H1 (cell line): ENCODE measurements at regions not wholly inside any gene's neighbourhood (a gene's known extent, or its start where the extent isn't known, plus 50 kb on each side); places are given as distances from the start of the nearest gene placed in this dataset.

ENCODE experiments used
- CTCF ChIA-PET: fragments of 300-600 bp; sonication (Branson Sonifier 250); formaldehyde crosslinking; loops from one replicate; lab custom pipeline; 2021; ENCODE audit not compliant: partially characterized antibody; lab: Charles Lee
- POLR2A ChIA-PET: fragments of 300-600 bp; sonication (Branson Sonifier 250); formaldehyde crosslinking; loops from one replicate; lab custom pipeline; 2021; ENCODE audit warnings: inconsistent platforms; ENCODE audit not compliant: partially characterized antibody; lab: Charles Lee
- DNase-seq, 2 experiments: peaks; one replicate each; pipeline versions ENCODE4 v3.0.0 to v3.0.0-alpha.2; 2010 to 2022; ENCODE audit warnings: low spot score in 2 of 2, low read depth in 1 of 2, mixed read lengths in 1 of 2
- FAIRE-seq: peaks from 2 replicates; lab custom pipeline; 2011; peaks lifted over from hg19 to GRCh38; lab: Jason Lieb, UNC
- H2AFZ ChIP-seq: 2 replicates; pipeline ENCODE4 v1.8.1; 2012; ENCODE audit warnings: low read length, inconsistent platforms
- H2AK5ac ChIP-seq: 2 replicates; pipeline ENCODE4 v1.6.1; 2013; ENCODE audit warnings: low read depth, low read length
- H2BK120ac ChIP-seq: replicated peaks from 2 replicates; pipeline ENCODE3; 2013; ENCODE audit warnings: low read depth, low read length, inconsistent platforms
- H2BK12ac ChIP-seq: 2 replicates; pipeline ENCODE4 v1.6.1; 2013; ENCODE audit warnings: low read depth, low read length
- H2BK15ac ChIP-seq: 2 replicates; pipeline ENCODE4 v1.6.1; 2013; ENCODE audit warnings: low read length
- H2BK20ac ChIP-seq: 2 replicates; pipeline ENCODE4 v1.6.1; 2013; ENCODE audit warnings: low read length
- H2BK5ac ChIP-seq: 2 replicates; pipeline ENCODE4 v1.6.1; 2013; ENCODE audit warnings: low read depth, low read length
- H3K14ac ChIP-seq: 2 replicates; pipeline ENCODE4 v1.6.1; 2013; ENCODE audit warnings: inconsistent platforms; ENCODE audit not compliant: insufficient read length
- H3K18ac ChIP-seq: 2 replicates; pipeline ENCODE4 v1.6.1; 2013; ENCODE audit warnings: low read length; ENCODE audit errors: extremely low read depth
- H3K23ac ChIP-seq: 2 replicates; pipeline ENCODE4 v1.6.1; 2013; ENCODE audit warnings: inconsistent platforms; ENCODE audit not compliant: insufficient read length
- H3K23me2 ChIP-seq: 2 replicates; pipeline ENCODE4 v1.6.1; 2013; ENCODE audit warnings: low read depth, low read length
- H3K27ac ChIP-seq: 2 replicates; pipeline ENCODE4 v1.6.1; 2011; ENCODE audit warnings: low read depth, low read length, inconsistent platforms
- H3K27me3 ChIP-seq, 4 experiments: replicated peaks in 1 of 4; 1 replicate in 1 of 4; 2 replicates in 3 of 4; pipeline versions ENCODE4 v1.6.1 to v1.8.1; 2011 to 2013; ENCODE audit warnings: low read length in 3 of 4, mild to moderate bottlenecking in 3 of 4, inconsistent platforms in 2 of 4, mixed read lengths in 2 of 4, moderate library complexity in 1 of 4; ENCODE audit not compliant: control insufficient read depth in 3 of 4, insufficient read depth in 3 of 4; ENCODE audit errors: extremely low read depth in 1 of 4
- H3K36me3 ChIP-seq, 4 experiments: 2 replicates each; pipeline versions ENCODE4 v1.6.1 to v1.8.1; 2011 to 2013; ENCODE audit warnings: mild to moderate bottlenecking in 4 of 4, low read length in 3 of 4, moderate library complexity in 2 of 4, control low read depth in 1 of 4, inconsistent platforms in 1 of 4; ENCODE audit not compliant: insufficient read depth in 4 of 4, control insufficient read depth in 2 of 4
- H3K4ac ChIP-seq: replicated peaks from 2 replicates; pipeline ENCODE3; 2013; ENCODE audit warnings: low read length, low read depth, mixed read lengths, inconsistent platforms; ENCODE audit not compliant: insufficient read length
- H3K4me1 ChIP-seq, 4 experiments: replicated peaks in 1 of 4; 1 replicate in 1 of 4; 2 replicates in 3 of 4; pipeline versions ENCODE4 v1.6.1 to v1.8.1; 2011 to 2013; ENCODE audit warnings: low read length in 3 of 4, inconsistent platforms in 2 of 4, mixed read lengths in 1 of 4; ENCODE audit not compliant: insufficient read depth in 4 of 4, control insufficient read depth in 3 of 4
- H3K4me2 ChIP-seq, 2 experiments: 2 replicates each; pipeline versions ENCODE4 v1.6.1 to v1.8.1; 2011 to 2013; ENCODE audit warnings: low read depth in 2 of 2, low read length in 2 of 2, control low read depth in 1 of 2, inconsistent platforms in 1 of 2, mild to moderate bottlenecking in 1 of 2; ENCODE audit not compliant: insufficient read depth in 1 of 2
- H3K4me3 ChIP-seq, 4 experiments: fragments of 200-600, 300-600 bp in 1 of 4; sonication (generic), shearing (Covaris generic), sonication (Bioruptor Twin) in 1 of 4; 2 replicates each; pipeline versions ENCODE4 v1.5.1 to v1.8.1; 2011 to 2016; ENCODE audit warnings: low read length in 4 of 4, low read depth in 3 of 4, control low read depth in 2 of 4, inconsistent platforms in 2 of 4, mild to moderate bottlenecking in 2 of 4, mixed read lengths in 1 of 4, moderate library complexity in 1 of 4; ENCODE audit not compliant: insufficient read depth in 2 of 4; ENCODE audit errors: extremely low read depth in 1 of 4
- H3K56ac ChIP-seq: replicated peaks from 2 replicates; pipeline ENCODE3; 2013; ENCODE audit warnings: low read depth, mild to moderate bottlenecking, mixed read lengths, low read length, inconsistent platforms; ENCODE audit not compliant: insufficient read length
- H3K79me1 ChIP-seq: 2 replicates; pipeline ENCODE4 v1.6.1; 2013; ENCODE audit warnings: low read depth, low read length, control low read depth
- H3K79me2 ChIP-seq, 2 experiments: 2 replicates each; pipeline versions ENCODE4 v1.6.1 to v1.8.1; 2012 to 2013; ENCODE audit warnings: low read length in 2 of 2, mild to moderate bottlenecking in 2 of 2, inconsistent platforms in 1 of 2; ENCODE audit not compliant: insufficient read depth in 2 of 2, control insufficient read depth in 1 of 2
- H3K9ac ChIP-seq, 4 experiments: replicated peaks in 1 of 4; 1 replicate in 1 of 4; 2 replicates in 3 of 4; pipeline versions ENCODE4 v1.6.1 to v1.8.1; 2011 to 2013; ENCODE audit warnings: low read depth in 3 of 4, low read length in 3 of 4, control low read depth in 2 of 4, mild to moderate bottlenecking in 2 of 4, moderate library complexity in 2 of 4, inconsistent platforms in 1 of 4; ENCODE audit errors: extremely low read depth in 1 of 4
- H3K9me3 ChIP-seq, 2 experiments: 2 replicates each; pipeline versions ENCODE4 v1.6.1 to v1.8.1; 2012 to 2013; ENCODE audit warnings: mild to moderate bottlenecking in 2 of 2, moderate library complexity in 2 of 2, control low read depth in 1 of 2, inconsistent platforms in 1 of 2, low read depth in 1 of 2, low read length in 1 of 2, mixed read lengths in 1 of 2; ENCODE audit not compliant: insufficient read depth in 2 of 2
- H4K20me1 ChIP-seq, 2 experiments: replicated peaks in 1 of 2; 2 replicates each; pipeline versions ENCODE3 to v1.8.1; 2011 to 2013; ENCODE audit warnings: inconsistent platforms in 2 of 2, low read length in 2 of 2, mild to moderate bottlenecking in 1 of 2; ENCODE audit not compliant: insufficient read depth in 2 of 2, control insufficient read depth in 1 of 2
- H4K5ac ChIP-seq: 2 replicates; pipeline ENCODE4 v1.6.1; 2013; ENCODE audit warnings: low read length, low read depth, mixed read lengths, inconsistent platforms; ENCODE audit not compliant: insufficient read length
- H4K8ac ChIP-seq: 2 replicates; pipeline ENCODE4 v1.8.0; 2013; ENCODE audit warnings: mild to moderate bottlenecking, moderate library complexity, low read length, inconsistent platforms; ENCODE audit not compliant: insufficient read depth; ENCODE audit errors: extremely low read depth
- H4K91ac ChIP-seq: replicated peaks from 2 replicates; pipeline ENCODE3; 2013; ENCODE audit warnings: low read length, mixed read lengths, inconsistent platforms; ENCODE audit not compliant: insufficient read length
- WGBS, 2 experiments: shearing (Covaris generic) in 1 of 2; methylation state at CpG; one replicate each; pipeline versions ENCODE4 v1.1.6 to v1.1.7; 2013 to 2015; ENCODE audit warnings: low lambda C conversion rate in 2 of 2, mixed read lengths in 2 of 2, inconsistent platforms in 1 of 2, low coverage in 1 of 2, missing lambda C conversion rate in 1 of 2; ENCODE audit not compliant: insufficient replicate concordance in 2 of 2, insufficient coverage in 1 of 2, insufficient read length in 1 of 2; ENCODE audit errors: extremely low coverage in 1 of 2, missing lambda C conversion rate in 1 of 2; 5-methylcytosine and 5-hydroxymethylcytosine counted together
- TF ChIP-seq, protein P1 (sequence below): IDR thresholded peaks from 2 replicates; pipeline ENCODE4 v1.6.1; 2011; ENCODE audit warnings: low read depth, mild to moderate bottlenecking, low read length; ENCODE audit not compliant: insufficient read depth

DNA sequence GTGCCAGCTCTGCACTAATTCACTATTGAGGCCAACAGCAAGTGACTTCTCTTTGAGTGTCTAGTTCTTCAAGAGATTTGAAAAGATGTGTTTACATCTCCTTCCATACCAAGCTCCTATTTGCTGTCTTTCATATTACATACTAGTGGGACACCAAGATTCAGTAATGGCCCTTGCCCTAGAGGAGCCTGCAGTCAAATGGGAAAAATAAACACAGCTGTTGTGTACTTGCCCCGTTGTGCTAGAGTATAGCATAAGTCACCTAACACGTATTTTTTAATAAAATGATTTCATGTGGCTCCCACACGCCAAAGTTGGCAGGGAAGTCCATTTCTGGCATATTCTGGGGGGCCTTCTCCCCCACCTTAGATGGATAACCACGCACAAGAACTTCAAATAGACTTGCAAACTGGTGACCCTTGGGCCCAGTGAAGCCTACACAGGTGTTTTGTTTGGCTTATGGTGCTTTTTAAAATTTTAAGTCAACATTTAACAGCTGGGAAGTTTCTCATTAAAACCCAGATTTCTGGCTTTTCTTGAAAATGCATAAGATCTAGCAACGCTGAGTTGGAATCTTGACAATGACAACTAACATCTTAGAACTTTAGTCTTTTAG, 95.3 kb upstream of the LPP start:
- no peak overlapping the region for H2BK15ac ChIP-seq
- no peak overlapping the region for H2BK5ac ChIP-seq
- H3K56ac ChIP-seq = no peak overlapping the region
- H2AK5ac ChIP-seq = no peak overlapping the region
- H2AFZ ChIP-seq = no peak overlapping the region
- H3K4ac ChIP-seq = no peak overlapping the region
- H3K27ac ChIP-seq = no peak overlapping the region
- FAIRE-seq (no peak), DNase-seq (no peak)
- H2BK120ac ChIP-seq = no peak overlapping the region
- no peak overlapping the region for H3K23ac ChIP-seq
- no peaks in the 10 kb centered on the region for H3K4me1 ChIP-seq
- no peak overlapping the region for H4K8ac ChIP-seq
- H3K36me3 ChIP-seq = no peaks in the 10 kb centered on the region
- no peak overlapping the region for H4K5ac ChIP-seq
- H3K9me3 ChIP-seq = no peaks in the 10 kb centered on the region
- no peak overlapping the region for H3K4me3 ChIP-seq
- H2BK20ac ChIP-seq = no peak overlapping the region
- TF ChIP-seq, protein P1, sequence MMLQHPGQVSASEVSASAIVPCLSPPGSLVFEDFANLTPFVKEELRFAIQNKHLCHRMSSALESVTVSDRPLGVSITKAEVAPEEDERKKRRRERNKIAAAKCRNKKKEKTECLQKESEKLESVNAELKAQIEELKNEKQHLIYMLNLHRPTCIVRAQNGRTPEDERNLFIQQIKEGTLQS = no peak
- 90% methylated on average over 5 of the region's 5 CpGs; no CpG with 5 or more reads in 1 of the 2 experiments for WGBS, 2 experiments
- H4K20me1 ChIP-seq = no peaks in the 10 kb centered on the region
- no peak overlapping the region for H2BK12ac ChIP-seq
- H3K79me2 ChIP-seq = no peaks in the 10 kb centered on the region
- H3K14ac ChIP-seq = no peak overlapping the region
- POLR2A ChIA-PET = interaction anchor here (0.9 kb wide), 1 partner anchor 94 kb away, joined by 3 read pairs; no protein-coding TSS in a partner anchor
- CTCF ChIA-PET = interaction anchor here (1.0 to 4.4 kb wide), 3 partner anchors 9 to 319 kb away, joined by 3 to 22 read pairs (median 12); no protein-coding TSS in a partner anchor
- no peak overlapping the region for H3K9ac ChIP-seq
- H3K18ac ChIP-seq = no peak overlapping the region
- H3K79me1 ChIP-seq = no peaks in the 10 kb centered on the region
- no peaks in the 10 kb centered on the region; the same call in 1 of the 2 replicates for H3K23me2 ChIP-seq
- no peak overlapping the region for H4K91ac ChIP-seq
- no peak overlapping the region for H3K4me2 ChIP-seq
- H3K27me3 ChIP-seq = no peaks in the 10 kb centered on the region
